CD4-positive, alpha-beta T cell treated with Interleukin-4 for 4 hours (primary cell): ENCODE measurements at regions not wholly inside any gene's neighbourhood (a gene's known extent, or its start where the extent isn't known, plus 50 kb on each side); places are given as distances from the start of the nearest gene placed in this dataset.
"Not testable (repeated sequence)": the region's sequence is repeated elsewhere in the genome, so short reads cannot be mapped to it uniquely, and the experiment has no call there.

Source experiments
- DNase-seq: peaks from one replicate; pipeline ENCODE4 v3.0.0-alpha.2; 2020

DNA sequence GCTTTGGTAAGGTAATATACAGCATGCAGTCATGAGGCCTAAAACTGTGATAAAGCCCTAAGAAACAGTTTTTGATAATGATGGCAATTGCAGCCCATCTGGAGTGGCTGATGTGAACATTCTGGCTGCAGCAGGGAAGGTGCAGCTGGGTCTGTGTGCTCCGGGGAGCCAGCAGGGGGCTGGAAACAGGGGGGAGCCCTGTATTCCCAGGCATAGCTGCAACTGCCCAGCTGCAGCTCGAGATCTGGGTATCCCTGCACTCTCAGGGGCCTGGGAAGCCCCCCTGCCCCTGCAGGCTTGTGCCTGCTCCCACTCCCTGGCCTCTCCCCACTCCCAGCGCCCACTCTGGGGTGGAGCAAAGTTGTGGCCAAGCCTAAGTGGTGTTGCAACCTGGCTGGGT is 95.6 kb downstream of the RRAGB start:
- no peak for DNase-seq

- DNase-seq = no peak
Observed at GRCh38 chrX:55815546-55815945, 98.0 kb downstream of the RRAGB start.

DNA sequence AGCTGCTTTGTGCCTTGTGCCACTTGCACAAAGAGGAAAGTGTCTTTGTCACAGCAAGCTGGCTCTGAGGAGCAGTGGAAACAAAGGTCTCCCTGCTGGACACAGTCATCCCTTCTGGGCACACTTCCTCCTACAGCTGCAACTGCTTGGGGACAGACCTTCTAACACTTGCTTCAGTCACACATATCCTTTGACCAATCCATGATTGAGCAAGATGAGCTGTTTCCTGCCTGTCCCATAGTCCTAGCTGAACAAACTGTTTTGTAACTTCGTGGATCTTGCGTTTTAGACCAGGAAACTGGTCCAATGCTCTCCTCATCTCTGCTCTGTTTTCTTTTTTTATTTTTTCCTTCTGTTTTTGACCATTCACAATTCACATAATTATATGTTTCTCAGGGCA is 98.5 kb downstream of the RRAGB start:
- no peak for DNase-seq

GRCh38 chrX:55818673-55819375 is 101.3 kb downstream of the RRAGB start:
- DNase-seq = no peak

DNA sequence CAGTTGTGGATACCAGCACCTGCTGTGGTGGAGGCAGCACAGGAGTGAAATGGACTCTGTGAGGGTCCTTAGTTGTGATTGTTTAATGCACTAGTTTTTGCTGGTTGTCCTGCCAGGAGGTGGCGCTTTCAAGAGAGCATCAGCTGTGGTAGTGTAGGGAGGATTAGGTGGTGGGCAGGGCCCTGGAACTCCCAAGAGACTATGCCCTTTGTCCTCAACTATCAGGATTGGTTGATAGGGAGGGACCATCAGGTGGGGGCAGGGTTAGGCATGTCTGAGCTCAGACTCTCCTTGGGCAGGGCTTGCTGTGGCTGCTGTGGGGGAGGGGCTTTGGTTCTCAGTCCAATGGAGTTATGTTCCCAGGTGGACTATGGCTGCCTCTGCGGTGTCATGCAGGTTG is 121.9 kb downstream of the RRAGB start:
- DNase-seq = no peak

DNA sequence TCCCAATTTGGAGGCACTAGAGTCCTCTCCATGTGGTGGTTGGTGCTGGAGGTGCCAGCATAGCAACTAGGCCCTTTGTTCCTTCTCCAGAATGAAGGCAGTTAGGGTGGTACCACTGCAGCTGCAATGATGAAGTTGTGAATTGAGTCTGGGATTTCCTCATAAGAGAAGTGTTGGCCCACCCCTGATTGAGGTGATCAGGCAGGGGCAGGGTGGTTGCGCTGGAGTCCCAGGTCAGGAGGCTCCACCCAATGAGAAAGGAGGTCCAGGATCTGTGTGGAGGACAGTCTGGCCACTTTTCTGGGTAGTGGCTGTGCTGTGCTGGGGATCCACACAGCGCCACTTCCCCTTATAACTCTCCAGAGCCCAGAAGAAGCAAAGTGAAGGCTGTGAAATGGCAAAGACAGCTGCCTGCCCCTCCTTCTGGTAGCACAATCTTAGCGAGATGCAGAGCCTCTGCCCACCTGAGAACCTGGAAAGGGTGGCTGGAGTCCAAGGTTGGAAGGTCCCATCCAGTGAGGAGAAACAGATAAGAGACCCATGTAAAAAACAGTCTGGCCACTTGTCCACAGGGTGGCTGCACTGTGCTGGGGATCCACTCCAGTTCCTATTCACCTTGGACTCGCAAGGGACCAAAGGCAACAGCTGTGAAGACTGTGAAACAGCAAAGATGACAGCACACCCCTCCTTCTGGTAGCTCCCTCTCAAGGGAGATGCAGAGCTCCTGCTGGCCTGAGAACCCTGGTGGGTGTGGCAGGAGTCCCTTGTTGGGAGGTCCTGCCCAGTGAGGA is 124.6 kb downstream of the RRAGB start:
- DNase-seq = no peak

GRCh38 chrX:55866779-55867178 is 149.2 kb downstream of the RRAGB start:
- DNase-seq = not testable (repeated sequence)

DNA sequence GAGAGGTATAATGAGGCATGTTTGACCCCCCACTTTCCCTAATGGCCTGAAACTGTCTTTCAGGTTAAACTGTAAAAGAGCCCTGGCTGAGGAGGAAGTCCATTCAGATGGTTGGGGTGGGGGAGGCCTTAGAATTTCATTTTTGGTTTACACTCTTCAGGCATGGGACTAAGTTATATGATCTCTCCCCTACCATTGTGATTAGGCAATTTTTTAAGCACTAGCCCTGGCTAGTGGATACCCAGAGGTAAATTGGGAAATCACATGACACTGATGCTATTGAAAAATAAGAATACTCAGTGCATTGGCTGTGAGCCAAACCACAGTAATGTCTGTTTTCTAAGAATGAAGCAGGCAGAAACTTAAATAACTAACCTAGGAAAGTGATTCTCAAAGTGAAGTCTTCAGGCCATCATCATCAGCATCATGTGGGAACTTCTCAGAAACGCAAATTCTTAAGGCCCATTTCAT is 149.7 kb downstream of the RRAGB start:
- no peak for DNase-seq

DNA sequence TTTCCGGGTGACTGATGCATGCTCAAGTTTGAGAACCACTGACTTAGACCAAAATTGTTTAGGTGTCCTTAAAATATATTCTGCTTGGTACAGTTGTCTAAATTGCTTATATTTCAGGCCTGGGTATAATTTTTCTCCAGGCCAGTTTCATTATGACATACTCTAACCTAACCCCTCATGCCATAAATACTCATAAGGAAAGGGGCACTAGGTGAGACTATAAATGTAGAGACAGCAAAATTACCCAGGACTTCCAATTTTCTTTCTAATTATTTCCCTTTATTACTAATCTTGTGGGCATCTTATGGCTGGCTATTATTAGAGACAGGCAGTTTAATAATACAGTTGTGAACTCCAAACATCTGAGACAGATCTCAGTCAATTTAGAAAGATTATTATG is 150.2 kb downstream of the RRAGB start:
- DNase-seq = no peak

- no peak for DNase-seq
Observed at GRCh38 chrX:55874807-55875206, 157.3 kb downstream of the RRAGB start.

- DNase-seq = not testable (repeated sequence)
Observed at GRCh38 chrX:55883541-55883940, 166.0 kb downstream of the RRAGB start.

- peak; percentile 43 for DNase-seq
Observed at GRCh38 chrX:55907968-55908607, 190.5 kb downstream of the RRAGB start.

GRCh38 chrX:55908661-55909212 is 191.2 kb downstream of the RRAGB start:
- peak; percentile 7 for DNase-seq

DNA sequence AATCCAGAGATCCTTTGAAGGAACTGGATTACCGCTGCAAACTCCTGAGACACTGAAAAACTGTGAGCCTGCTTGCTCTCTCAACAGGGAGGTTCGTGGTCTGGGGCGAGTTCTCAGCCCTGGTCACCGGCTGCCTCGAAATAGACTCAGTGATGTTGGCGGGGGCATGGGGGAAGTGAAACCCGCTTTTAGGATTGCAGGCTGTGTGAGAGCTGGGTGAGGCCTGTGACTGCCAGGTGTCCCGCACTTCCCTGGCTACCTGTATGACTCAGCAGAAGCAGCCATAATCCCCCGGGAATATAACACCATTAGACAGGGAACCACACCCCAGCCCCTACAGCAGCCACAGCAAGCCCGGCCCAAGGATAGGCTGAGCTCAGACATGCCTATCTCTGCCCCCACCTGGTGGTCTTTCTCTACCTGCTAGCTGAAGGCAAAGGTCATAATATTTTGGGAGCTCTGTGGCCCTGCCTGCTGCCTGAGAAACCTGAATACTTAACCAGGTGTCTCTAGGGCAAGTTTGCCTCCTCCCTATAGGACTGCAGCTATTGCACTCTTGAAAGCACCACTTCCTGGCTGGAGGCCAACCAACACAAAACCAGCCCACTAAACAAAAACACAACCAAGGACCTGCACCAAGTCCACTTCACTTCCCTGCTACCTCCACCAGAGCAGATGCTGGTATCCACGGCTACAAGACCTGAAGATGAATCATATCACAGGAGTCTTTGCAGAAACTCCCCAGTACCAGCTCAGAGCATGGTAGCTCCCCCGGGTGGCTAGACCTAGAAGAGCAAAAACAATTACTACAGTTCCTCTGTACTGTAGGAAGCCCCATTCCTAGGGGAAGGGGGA is 202.0 kb downstream of the RRAGB start:
- DNase-seq = no peak

- no peak for DNase-seq
Observed at GRCh38 chrX:55924574-55924973, 207.0 kb downstream of the RRAGB start.

DNA sequence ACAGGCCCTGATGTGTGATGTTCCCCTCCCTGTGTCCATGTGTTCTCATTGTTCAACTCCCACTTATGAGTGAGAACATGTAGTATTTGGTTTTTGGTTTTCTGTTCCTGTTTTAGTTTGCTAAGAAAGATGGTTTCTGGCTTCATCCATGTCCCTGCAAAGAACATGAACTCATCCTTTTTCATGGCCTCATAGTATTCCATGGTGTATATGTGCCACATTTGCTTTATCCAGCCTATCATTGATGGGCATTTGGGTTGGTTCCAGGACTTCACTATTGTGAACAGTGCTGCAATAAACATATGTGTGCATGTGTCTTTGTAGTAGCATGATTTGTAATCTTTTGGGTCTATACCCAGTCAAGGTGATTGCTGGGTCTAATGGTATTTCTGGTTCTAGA is 211.0 kb downstream of the RRAGB start:
- not testable (repeated sequence) for DNase-seq
